HFFc6 (cell line): ENCODE measurements at regions not wholly inside any gene's neighbourhood (a gene's known extent, or its start where the extent isn't known, plus 50 kb on each side); places are given as distances from the start of the nearest gene placed in this dataset.

Source experiments
- DNase-seq: peaks from one replicate; pipeline ENCODE4 v3.0.0-alpha.2; 2018
- H3K27ac Mint-ChIP-seq: 2 replicates; pipeline ENCODE4 v1.8.0; 2020; ENCODE audit warnings: mild to moderate bottlenecking, mixed read lengths
- H3K27me3 Mint-ChIP-seq: 2 replicates; pipeline ENCODE4 v1.8.0; 2021; ENCODE audit warnings: mild to moderate bottlenecking, moderate library complexity, mixed read lengths; ENCODE audit not compliant: insufficient read depth
- H3K36me3 Mint-ChIP-seq: 2 replicates; pipeline ENCODE4 v1.8.0; 2021; ENCODE audit warnings: low read depth, mixed read lengths
- H3K4me1 Mint-ChIP-seq: 2 replicates; pipeline ENCODE4 v1.8.0; 2020; ENCODE audit warnings: low read depth, mixed read lengths
- H3K4me3 Mint-ChIP-seq: 2 replicates; pipeline ENCODE4 v1.8.0; 2020; ENCODE audit warnings: mild to moderate bottlenecking, moderate library complexity, mixed read lengths
- H3K9me3 Mint-ChIP-seq: 2 replicates; pipeline ENCODE4 v1.8.0; 2020; ENCODE audit warnings: mild to moderate bottlenecking, mixed read lengths
- CTCF ChIP-seq: fragments of 200-600 bp; sonication (generic); IDR thresholded peaks from 2 replicates; pipeline ENCODE4 v1.5.0; 2021; ENCODE audit warnings: antibody characterized with exemption, mild to moderate bottlenecking

GRCh38 chr9:19624519-19624918, 164.3 kb downstream of the SLC24A2 start:
- Mint-ChIP-seq H3K36me3 (no peaks in the 10 kb centered on the region), H3K4me1 (no peaks in the 10 kb centered on the region), H3K4me3 (no peak overlapping the region), H3K27me3 (no peaks in the 10 kb centered on the region; the same call in 1 of the 2 replicates), H3K9me3 (no peaks in the 10 kb centered on the region), H3K27ac (no peak overlapping the region)
- no peak for TF ChIP-seq CTCF
- no peak for DNase-seq

GRCh38 chr9:19623941-19624340, 164.9 kb downstream of the SLC24A2 start:
- Mint-ChIP-seq H3K9me3 (no peaks in the 10 kb centered on the region), H3K36me3 (no peaks in the 10 kb centered on the region), H3K4me1 (no peaks in the 10 kb centered on the region), H3K4me3 (no peak overlapping the region), H3K27ac (no peak overlapping the region), H3K27me3 (no peaks in the 10 kb centered on the region; the same call in 1 of the 2 replicates)
- no peak for TF ChIP-seq CTCF
- no peak for DNase-seq

- no peak for DNase-seq
- H3K36me3 Mint-ChIP-seq: no peaks in the 10 kb centered on the region
- H3K27me3 Mint-ChIP-seq: no peaks in the 10 kb centered on the region; the same call in 1 of the 2 replicates
- no peak overlapping the region for H3K27ac Mint-ChIP-seq
- no peaks in the 10 kb centered on the region for H3K4me1 Mint-ChIP-seq
- TF ChIP-seq CTCF: no peak
- H3K9me3 Mint-ChIP-seq: peaks cover 10% of the 10 kb centered on the region; the same call in 1 of the 2 replicates
- no peak overlapping the region for H3K4me3 Mint-ChIP-seq
These were observed 168.5 kb downstream of the SLC24A2 start for GRCh38 chr9:19620326-19620725.

- Mint-ChIP-seq H3K27me3 (no peaks in the 10 kb centered on the region; the same call in 1 of the 2 replicates), H3K9me3 (peaks cover 13% of the 10 kb centered on the region; the same call in 1 of the 2 replicates), H3K4me1 (no peaks in the 10 kb centered on the region), H3K4me3 (no peak overlapping the region), H3K36me3 (no peaks in the 10 kb centered on the region), H3K27ac (no peak overlapping the region)
- no peak for DNase-seq
- TF ChIP-seq CTCF: no peak
These were observed 169.6 kb downstream of the SLC24A2 start for GRCh38 chr9:19619221-19619620.

GRCh38 chr9:19618816-19619215, 170.0 kb downstream of the SLC24A2 start:
- H3K27me3 Mint-ChIP-seq: no peaks in the 10 kb centered on the region; the same call in 1 of the 2 replicates
- TF ChIP-seq CTCF: no peak

More at GRCh38 chr9:19618816-19619215, 170.0 kb downstream of the SLC24A2 start:
- no peak for DNase-seq
- Mint-ChIP-seq H3K9me3 (peaks cover 13% of the 10 kb centered on the region; the same call in 1 of the 2 replicates), H3K4me1 (no peaks in the 10 kb centered on the region), H3K27ac (no peak overlapping the region), H3K36me3 (no peaks in the 10 kb centered on the region), H3K4me3 (no peak overlapping the region)
